Activated CD8-positive, alpha-beta memory T cell treated with anti-CD3 and anti-CD28 coated beads for 24 hours (primary cell): ENCODE measurements at regions not wholly inside any gene's neighbourhood (a gene's known extent, or its start where the extent isn't known, plus 50 kb on each side); places are given as distances from the start of the nearest gene placed in this dataset.
"Not testable (repeated sequence)": the region's sequence is repeated elsewhere in the genome, so short reads cannot be mapped to it uniquely, and the experiment has no call there.

Experiments
- DNase-seq: peaks from one replicate; pipeline ENCODE4 v3.0.0-alpha.2; 2020

GRCh38 chr17:21782107-21782506 lies 89.8 kb downstream of the KCNJ18 start:
- peak; percentile 26 for DNase-seq

DNA sequence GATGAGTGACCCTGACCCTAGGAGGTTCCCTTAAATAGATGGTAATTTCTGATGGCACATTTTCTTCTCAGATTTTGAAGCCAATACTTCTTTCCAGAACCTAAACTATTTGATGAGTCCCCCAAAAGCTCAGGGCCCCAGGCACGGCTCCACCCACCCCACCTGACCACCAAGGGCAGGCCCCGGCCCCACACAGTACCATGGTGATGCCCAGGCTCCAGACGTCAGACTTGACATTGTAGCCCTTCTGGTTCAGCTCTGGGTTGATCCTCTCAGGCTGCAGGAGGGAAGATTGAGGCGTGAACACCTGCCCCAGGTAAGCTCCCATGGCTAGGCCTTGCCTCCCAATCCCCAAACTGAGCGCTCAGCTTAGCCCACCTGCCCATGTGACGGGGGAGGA lies 90.3 kb downstream of the KCNJ18 start:
- DNase-seq = not testable (repeated sequence)

- DNase-seq = not testable (repeated sequence)
These were observed 90.7 kb downstream of the KCNJ18 start for GRCh38 chr17:21783017-21783416.

- not testable (repeated sequence) for DNase-seq
These were observed 121.9 kb downstream of the KCNJ18 start for GRCh38 chr17:21814272-21814671.

- DNase-seq = no peak
These were observed 122.5 kb downstream of the KCNJ18 start for GRCh38 chr17:21814776-21815175.

DNA sequence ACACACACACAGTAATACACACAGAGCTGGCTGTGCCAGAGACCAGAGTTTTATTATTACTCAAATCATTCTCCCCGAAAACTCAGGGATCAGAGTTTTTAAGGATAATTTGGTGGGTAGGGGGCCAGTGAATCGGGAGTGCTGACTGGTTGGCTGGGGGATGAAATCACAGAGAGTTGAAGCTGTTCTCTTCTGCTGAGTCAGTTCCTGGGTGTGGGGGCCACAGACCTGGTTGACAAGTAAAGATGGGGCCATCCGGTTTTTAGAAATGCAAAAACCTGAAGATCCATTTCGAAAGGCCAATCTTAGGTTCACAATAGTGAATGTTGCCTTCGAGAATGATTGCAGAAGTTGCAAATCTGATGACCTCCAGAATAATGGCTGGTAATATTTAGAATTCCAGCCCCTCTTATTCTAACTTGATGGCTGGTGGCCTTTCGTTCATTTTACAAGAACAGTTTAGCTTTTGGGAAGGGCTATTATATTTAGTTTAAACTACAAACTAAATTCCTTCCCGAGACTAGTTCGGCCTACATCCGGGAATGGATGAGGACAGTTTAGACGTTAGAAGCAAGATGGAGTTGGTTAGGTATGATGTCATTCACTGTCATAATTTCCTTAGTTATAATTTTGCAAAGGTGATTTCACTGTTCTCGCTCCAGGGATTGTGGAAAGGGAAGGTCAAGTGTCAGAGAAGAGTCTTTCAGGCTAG lies 123.2 kb downstream of the KCNJ18 start:
- DNase-seq = no peak

GRCh38 chr17:21816592-21817567 lies 124.6 kb downstream of the KCNJ18 start:
- no peak for DNase-seq

DNA sequence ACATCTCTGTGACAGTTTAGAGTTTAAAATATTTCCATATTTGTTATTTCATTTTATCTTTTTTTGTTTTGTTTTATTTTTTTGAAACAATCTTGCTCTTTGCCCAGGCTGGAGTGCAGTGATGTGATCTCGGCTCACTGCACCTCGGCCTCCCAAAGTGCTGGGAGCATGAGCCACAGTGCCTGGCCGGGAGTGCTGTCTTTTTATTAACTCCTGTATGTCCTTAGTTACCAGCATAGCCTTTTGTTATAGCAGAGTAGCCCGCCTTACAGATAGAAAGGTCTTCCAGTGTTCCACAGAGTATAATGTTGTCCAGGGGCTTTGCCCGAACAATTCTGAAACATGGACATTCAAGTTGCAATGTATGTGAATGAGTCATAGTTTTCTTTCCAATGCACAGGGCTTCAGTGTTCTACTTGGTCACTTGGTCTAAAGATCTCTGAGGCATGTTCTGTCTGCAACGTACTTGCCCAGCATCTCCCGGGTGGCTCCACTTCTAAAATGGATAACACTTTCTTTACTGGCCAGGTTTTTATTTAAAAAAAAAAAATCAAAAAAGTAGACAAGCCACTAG lies 125.6 kb downstream of the KCNJ18 start:
- no peak for DNase-seq

DNA sequence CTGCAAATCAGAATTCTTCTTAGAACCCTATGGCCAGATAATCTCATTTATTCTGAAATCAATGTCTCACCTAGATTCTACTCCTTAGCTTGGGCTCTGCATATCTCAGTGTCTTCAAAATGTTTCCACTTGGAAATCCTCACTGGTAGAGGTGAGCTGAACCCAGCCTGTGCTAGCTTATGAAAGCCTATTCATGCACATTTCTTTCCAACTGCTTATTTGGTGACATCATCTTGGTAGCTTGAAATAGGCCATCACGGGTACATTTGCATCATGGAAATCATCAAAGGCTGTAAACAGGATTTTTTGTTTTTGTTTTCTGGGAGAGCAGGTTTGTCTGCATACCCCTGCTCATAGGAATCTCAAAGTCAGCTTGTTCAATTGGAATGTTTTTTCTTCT lies 130.8 kb downstream of the KCNJ18 start:
- no peak for DNase-seq

DNA sequence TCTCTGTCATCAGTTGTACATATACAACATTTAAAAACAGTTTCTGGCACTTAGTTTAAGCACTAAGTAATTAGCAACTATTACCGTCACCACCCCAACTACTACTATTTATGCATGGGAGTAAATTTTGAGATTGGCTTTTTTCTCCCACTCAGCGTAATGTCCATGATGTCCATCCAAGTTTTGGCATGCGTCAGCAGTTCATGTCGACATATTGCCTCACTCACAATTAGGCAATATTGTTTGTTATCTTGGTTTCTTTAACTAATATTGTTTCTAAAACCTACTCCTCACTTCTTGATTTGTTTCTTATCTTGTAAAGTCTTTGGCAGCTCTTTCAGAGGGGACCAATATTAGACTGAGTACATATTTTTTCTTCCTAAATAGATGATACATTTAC lies 131.3 kb downstream of the KCNJ18 start:
- no peak for DNase-seq

- DNase-seq = no peak
These were observed 149.5 kb downstream of the KCNJ18 start for GRCh38 chr17:21841839-21842238.

DNA sequence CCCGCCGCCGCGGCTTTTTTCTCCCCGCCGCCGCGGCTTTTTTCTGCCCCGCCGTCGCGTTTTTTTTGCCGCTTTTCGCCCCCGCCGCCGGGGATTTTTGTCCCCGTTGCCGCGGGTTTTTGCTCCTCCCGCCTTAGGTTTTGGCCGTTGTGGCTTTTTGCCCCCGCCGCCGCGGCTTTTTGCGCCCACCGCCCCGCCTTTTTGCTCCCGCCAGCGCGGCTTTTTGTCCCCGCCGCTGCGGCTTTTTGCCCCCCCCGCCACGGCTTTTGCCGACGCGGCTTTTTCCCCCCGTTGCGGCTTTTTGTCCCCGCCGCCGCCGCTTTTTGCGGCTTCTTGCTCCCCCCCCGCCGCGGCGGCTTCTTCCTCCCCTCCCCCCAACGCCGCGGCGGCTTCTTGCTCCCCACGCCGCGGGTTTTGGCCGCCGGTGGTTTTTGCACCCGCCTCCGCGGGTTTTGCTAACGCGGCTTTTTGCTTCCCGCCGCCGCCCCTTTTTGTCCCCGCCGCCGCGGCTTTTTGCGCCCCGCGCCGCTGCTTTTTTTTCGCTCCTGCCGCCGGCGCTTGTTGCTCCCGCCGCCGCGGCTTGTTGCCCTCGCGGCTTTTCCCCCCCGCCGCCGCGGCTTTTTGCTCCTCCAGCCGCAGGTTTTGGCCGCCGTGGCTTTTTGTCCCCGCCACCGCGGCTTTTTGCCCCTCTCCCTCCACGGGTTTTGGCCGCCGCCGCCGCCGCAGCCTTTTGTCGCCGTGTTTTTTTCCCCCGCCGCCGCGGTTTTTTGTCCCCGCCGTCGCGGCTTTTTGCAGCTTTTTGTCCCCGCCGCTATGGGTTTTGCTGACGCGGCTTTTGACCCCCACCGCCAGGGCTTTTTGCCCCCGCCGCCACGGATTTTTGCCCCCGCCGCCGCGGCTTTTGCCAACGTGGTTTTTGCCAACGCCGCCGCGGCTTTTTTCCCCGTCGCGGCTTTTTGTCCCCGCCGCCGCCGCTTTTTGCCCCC lies 150.3 kb downstream of the KCNJ18 start:
- DNase-seq = no peak

DNA sequence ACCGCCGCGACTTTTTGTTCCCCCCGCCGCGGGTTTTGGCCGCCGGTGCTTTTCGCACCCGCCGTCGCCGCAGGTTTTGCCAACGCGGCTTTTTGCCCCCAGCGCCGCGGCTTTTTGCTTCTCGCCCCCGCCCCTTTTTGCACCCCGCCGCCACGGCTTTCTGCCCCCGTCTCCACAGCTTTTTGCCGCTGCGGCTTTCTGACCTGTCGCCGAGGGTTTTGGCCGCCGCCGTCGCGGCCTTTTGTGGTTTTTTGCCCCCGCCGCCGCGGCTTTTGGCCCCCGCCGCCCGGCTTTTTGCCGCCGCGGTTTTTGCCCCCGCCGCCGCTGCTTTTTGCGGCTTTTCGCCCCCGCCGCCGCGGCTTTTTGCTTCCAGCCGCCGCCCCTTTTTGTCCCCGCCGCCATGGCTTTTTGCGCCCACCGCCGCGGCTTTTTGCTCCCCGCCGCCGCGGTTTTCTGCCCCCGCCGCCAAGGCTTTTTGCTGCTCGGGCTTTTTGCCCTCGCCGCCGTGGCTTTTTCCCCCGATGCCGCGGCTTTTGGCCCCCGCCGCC lies 151.1 kb downstream of the KCNJ18 start:
- DNase-seq = no peak

DNA sequence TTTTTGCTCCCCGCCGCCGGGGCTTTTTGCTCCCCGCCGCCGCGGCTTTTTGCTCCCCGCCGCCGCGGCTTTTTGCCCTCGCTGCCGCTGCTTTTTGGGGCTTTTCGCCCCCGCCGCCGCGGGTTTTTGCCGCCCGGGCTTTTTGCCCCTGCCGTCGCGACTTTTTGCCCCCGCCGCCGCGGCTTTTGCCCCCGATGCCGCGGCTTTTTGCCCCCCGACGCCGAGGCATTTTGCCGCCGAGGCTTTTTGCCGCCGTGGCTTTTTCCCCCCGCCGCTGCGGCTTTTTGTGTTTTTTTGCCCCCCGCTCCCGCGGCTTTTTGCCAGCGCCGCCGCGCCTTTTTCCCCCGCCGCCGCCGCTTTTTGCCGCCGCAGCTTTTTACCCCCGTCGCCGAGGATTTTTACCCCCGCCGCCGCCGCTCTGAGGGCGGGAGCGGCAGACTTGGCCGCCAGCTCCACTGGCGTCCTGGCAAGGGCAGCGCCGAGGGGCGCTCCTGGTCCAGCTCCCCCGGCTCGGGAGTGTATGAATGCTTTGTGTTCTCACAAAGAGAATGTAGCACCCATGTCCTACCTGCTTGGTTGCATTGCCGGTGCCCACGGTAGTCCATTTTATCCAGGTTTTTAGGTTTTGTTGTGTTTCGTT lies 151.7 kb downstream of the KCNJ18 start:
- DNase-seq = no peak

DNA sequence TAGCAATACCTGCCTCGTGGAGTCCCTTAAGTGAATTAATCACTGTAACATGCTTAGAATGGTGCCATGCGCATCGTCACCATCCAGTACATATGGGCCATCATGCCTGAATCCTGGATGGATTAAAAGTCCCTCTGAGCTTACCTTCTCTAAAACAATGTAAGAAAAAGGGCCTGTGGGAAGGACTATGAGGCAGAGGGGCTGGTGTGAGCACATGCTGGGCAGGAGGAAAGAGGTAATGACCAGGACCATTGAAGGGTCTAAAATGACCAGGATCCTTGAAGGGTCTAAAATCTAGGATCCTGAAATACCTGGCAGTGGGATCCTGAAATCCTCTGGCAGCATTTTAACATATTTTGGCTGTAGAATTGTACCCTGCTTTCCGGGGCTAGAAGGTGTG lies 156.2 kb downstream of the KCNJ18 start:
- DNase-seq = not testable (repeated sequence)

DNA sequence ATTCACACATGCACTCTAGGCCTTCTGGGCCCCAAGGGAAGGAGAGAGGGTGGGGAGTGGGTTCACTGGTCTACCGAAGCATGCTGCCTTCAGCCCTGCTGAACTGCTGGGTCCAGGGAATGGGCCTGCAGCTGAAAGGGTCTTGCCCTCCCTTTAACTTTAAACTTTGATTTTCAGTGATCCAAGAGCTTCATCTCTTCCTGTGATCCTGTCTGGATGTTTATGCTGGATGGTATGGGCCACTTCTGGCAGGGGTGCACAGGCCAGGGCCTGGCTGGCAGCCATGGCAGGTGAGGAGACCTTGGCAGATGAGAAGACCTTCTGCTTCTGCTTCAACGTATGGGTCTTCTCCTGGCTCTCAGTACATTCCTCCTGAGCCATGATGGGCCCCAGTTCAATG lies 156.7 kb downstream of the KCNJ18 start:
- DNase-seq = not testable (repeated sequence)

DNA sequence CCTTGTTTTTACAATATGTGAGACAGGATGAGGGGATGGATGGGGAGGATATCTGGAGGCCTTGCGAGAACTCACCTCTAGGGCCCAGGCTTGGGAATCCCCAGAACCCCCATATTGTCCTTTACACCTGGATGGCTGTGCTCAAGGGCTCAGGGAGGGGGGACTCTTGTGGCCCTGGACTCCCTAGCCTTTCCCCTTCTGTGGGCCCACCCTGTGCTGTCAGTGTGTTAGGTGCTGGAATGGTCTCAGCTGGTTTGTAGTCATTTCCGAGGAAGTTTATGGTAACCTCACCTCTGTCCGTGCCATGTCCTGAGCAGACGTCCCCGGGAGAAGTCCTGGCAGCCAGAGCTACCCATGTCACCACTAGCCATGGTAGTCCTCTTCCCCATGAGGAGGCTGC lies 158.3 kb downstream of the KCNJ18 start:
- not testable (repeated sequence) for DNase-seq
